ENCODE measurements at regions not wholly inside any gene's neighbourhood (a gene's known extent, or its start where the extent isn't known, plus 50 kb on each side); places are given as distances from the start of the nearest gene placed in this dataset.

DNA sequence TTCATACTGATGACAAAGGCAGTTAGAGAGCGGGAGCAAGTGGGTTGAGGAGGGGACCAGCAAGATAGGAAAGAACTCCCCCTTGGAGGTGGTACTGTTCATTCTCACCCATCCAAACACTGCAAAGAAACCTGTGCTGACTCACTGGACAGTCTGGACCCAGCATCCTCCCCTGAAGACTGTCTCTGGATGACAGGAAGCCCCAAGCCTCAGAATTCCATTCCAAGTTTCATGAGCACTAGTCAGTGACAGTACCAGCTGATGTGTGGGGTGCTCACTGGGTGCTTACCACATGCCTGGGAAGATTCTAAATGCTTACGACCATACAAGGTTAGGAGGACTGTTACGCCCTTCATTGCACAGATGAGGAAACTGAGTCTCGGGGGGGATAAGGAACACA, 160.9 kb downstream of the IGLL1 start:
- TF ChIP-seq MEIS2 (IDR thresholded peaks at IDR 0.05; ENCODE audit: partially characterized antibody): no peak
- TF ChIP-seq, protein P1, sequence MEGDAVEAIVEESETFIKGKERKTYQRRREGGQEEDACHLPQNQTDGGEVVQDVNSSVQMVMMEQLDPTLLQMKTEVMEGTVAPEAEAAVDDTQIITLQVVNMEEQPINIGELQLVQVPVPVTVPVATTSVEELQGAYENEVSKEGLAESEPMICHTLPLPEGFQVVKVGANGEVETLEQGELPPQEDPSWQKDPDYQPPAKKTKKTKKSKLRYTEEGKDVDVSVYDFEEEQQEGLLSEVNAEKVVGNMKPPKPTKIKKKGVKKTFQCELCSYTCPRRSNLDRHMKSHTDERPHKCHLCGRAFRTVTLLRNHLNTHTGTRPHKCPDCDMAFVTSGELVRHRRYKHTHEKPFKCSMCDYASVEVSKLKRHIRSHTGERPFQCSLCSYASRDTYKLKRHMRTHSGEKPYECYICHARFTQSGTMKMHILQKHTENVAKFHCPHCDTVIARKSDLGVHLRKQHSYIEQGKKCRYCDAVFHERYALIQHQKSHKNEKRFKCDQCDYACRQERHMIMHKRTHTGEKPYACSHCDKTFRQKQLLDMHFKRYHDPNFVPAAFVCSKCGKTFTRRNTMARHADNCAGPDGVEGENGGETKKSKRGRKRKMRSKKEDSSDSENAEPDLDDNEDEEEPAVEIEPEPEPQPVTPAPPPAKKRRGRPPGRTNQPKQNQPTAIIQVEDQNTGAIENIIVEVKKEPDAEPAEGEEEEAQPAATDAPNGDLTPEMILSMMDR (IDR thresholded peaks at IDR 0.05 in 2 of 3, conservative IDR thresholded peaks at IDR 0.05 in 1 of 3; ENCODE audit: insufficient read depth in 2 of 3, low read depth in 1 of 3, low read length in 3 of 3): no peak
- no peak for TF ChIP-seq SMARCC2 (IDR thresholded peaks at IDR 0.05; ENCODE audit: low read depth)
- no peak for TF ChIP-seq MXI1 (IDR thresholded peaks at IDR 0.05; ENCODE audit: low read depth, low read length)
- TF ChIP-seq ZKSCAN8 (CRISPR knock-in tag; IDR thresholded peaks at IDR 0.05): no peak

All from K562 (cell line).